NCI-H524 treated with DMSO at 0.1 percent for 48 hours (cell line): ENCODE measurements at regions not wholly inside any gene's neighbourhood (a gene's known extent, or its start where the extent isn't known, plus 50 kb on each side); places are given as distances from the start of the nearest gene placed in this dataset.

Experiments used
- DNase-seq: peaks from one replicate; lab custom pipeline; 2025; lab: John Stamatoyannopoulos, UW

DNA sequence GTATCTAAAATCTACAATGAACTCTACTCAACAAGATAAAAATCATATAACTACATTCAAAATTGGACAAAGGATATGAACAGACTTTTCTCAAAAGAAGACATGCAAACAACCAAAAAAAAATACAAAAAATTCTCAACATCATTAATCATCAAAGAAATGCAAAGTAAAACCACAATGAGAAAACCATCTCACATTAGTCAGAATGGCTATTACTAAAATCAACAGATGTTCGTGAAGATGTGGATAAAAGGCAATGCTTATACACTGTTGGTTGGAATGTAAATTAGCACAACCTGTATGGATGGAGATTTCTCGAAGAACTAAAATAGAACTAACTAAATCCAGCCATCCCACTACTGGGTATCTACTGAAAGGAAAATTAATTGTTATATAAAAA, 1080.8 kb downstream of the AMY1C start:
- no peak for DNase-seq

GRCh38 chr1:104852151-104852550, 1102.5 kb downstream of the AMY1C start:
- DNase-seq, result no peak

DNA sequence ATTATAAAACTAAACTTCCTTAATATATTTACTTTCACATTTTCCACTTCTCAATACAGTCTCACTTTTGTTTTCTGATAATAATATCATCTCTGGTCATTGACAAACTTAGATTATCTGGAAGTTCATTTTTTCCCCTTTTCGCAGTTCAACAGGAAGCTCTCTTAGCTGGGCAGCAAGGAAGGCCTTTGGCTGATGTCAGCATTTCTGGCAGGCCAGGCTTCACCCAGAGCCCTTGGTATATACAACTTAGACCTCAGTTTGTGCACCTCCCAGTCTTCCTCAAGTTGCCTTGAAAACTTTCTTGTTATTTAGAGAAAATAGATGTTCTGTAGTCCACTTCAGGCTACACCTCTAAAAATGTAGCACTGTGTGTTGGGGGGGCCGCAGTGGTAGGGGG, 1103.6 kb downstream of the AMY1C start:
- DNase-seq, result no peak

GRCh38 chr1:104854529-104854928, 1104.8 kb downstream of the AMY1C start:
- DNase-seq, result no peak

GRCh38 chr1:104855550-104855949, 1105.9 kb downstream of the AMY1C start:
- no peak for DNase-seq

- no peak for DNase-seq
These were observed 1106.4 kb downstream of the AMY1C start for GRCh38 chr1:104856091-104856490.

- DNase-seq, result no peak
These were observed 1106.8 kb downstream of the AMY1C start for GRCh38 chr1:104856518-104856917.

DNA sequence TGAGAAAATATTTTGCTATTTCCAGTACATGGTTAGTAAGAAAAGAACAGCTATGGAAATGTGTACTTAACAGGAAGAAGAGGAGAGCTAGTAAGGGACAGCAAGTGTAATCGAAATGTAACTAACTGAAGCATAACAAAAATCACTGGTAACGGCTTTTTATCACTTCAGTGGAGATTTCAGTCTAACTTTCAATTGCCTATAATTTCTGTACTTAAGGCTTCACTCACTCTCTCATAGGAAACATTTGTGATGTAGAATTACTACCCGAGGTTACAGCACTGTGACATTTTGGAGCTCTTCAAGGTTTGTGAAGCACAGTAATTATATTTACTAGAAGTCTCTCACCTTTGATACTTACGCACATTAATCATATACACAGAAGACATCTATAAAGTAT, 1119.1 kb downstream of the AMY1C start:
- no peak for DNase-seq

- DNase-seq, result no peak
These were observed 1124.3 kb downstream of the AMY1C start for GRCh38 chr1:104874044-104874443.

DNA sequence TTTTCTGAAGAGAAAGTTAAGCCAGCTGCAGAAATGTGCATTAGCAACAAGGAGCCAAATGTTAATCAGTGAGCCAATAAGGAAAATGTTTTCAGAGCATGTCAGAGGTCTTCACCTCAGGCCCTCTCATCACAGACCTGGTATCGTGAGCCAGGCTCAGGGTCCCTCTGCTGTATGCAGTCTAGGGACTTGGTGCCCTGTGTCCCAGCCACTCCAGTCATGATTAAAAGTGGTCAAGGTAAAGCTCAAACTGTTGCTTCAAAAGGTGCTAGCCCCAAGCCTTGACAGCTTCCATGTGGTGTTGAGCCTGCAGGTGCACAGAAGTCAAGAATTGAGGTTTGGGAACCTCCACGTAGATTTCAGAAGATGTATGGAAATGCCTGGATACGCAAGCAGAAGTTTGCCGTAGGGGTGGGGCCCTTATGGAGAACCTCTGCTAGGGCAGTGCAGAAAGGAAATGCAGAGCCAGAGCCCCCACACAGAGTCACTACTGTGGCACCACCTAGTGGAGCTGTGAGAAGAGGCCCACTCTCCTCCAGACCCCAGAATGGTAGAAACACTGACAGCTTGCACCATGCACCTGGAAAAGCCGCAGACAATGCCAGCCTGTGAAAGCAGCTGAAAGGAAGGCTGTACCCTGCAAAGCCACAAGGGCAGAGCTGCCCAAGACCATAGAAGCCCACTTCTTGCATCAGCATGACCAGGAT, 1128.7 kb downstream of the AMY1C start:
- no peak for DNase-seq

- no peak for DNase-seq
These were observed 1135.2 kb downstream of the AMY1C start for GRCh38 chr1:104884939-104885338.

- DNase-seq, result no peak
These were observed 1155.6 kb downstream of the AMY1C start for GRCh38 chr1:104905322-104905721.

GRCh38 chr1:104906141-104906540, 1156.4 kb downstream of the AMY1C start:
- no peak for DNase-seq

DNA sequence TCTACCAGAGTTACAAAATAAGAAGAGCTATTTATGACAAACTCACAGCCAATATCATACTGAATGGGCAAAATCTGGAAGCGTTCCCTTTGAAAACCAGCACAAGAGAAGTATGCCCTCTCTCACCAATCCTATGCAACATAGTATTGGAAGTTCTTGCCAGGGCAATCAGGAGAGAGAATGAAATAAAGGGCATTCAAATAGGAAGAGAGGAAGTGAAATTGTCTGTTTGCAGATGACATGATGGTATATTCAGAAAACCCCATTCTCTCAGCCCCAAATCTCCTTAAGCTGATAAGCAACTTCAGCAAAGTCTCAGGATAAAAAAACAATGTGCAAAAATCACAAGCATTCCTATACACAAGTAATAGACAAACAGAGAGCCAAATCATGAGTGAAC, 1169.5 kb downstream of the AMY1C start:
- no peak for DNase-seq

GRCh38 chr1:104921525-104921924, 1171.8 kb downstream of the AMY1C start:
- no peak for DNase-seq

GRCh38 chr1:104923075-104923474, 1173.4 kb downstream of the AMY1C start:
- DNase-seq, result no peak

- DNase-seq, result no peak
These were observed 1179.6 kb downstream of the AMY1C start for GRCh38 chr1:104929280-104929679.

- no peak for DNase-seq
These were observed 1182.6 kb downstream of the AMY1C start for GRCh38 chr1:104932030-104932915.

DNA sequence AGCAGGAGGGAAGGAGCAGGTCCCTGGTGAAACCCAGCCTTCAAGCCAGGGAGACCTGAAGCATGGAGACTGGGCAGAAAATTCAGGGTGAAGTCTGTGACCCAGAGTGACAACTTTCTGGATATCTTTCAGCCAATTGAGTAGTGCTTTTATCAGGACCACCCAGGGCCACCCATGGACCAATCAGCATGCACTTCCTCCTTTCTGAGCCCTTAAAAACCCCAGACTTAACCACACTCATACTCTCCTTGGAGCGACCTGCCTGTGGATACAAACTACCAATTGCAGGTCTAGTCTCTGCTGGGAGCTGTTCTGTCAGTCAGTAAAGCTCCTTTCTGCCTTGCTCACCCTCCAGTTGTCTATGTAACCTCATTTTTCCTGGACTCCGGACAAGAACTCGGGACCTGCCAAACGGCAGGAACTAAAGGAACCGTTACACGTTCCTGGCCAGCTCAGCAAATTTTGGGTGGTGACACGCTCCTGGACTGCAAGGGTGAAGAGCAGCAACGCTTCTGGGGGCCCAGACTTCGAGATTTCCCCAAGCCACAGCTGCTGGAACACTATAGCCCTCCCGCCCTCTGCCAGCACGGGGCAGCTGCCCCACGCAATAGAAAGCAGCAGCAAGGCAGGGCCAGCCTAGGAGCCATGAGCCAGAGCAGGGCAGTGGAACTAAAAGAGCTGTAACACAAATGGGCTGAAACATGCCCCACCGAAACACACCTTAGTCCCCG, 1183.4 kb downstream of the AMY1C start:
- no peak for DNase-seq

DNA sequence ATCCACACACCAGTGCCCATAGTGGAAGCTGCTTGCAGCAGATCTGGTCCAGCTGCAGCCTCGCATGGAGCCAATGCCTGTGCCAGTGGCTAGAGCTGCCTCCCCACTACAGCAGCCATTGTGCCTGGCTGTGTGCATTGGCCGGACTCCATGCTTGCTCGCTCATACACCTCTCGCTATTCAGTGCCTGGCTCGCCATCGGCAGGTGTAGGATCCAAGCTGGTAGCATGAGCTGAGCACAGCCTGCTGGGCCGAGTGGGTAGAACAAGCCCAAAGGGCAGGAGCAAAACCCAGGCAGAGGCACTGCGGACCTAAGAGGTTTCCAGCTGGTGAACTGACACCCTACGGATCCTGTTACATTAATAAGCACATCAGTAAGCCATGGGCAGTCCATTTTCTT, 1184.1 kb downstream of the AMY1C start:
- no peak for DNase-seq

DNA sequence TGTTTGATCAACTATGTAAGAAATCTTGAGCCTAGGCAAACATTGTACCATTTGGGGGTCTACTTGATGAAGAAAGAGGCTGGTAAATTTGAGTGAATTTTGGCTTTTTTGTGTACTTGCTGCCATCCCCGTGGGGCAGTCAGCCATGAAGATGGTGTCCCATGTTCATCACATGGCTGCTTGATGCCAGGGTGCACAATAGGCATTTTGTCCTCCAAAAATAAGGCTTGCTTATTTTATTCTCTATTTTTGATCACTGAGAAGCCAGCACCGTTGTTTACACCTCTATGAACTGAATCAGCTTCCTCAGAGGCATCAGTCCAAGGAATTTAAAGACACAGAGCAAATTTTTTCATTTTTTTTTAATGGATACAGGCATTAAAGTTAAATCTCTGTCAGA, 1195.7 kb downstream of the AMY1C start:
- no peak for DNase-seq

DNA sequence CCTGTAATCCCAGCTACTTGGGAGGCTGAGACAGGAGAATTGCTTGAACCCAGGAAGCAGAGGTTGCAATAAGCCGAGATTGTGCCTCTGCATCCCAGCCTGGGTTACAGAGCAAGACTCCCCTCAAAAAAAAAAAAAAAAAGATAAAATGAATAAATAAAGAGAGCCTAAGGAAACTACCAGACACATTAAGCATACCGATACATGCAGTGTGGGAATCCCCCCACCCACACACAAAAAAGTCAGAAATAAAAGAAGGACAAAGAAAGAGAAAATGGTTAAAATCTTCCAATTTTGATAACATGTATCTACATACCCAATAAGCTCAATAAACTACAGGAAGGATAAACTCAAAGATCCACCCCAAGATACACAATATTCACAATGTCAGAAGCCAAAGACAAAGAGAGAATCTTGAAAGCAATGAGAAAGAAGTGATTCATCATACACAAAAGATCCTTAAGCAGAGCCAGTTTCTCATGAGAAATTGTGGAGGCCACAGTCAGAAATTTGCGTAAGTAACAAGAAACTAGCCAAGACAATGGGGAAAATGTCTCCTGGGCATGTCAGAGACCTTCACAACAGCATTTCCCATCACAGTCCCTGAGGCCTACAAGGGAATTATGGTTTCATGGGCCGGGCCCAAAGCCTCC, 1197.0 kb downstream of the AMY1C start:
- DNase-seq, result no peak
